DND-41 (cell line): ENCODE measurements at regions not wholly inside any gene's neighbourhood (a gene's known extent, or its start where the extent isn't known, plus 50 kb on each side); places are given as distances from the start of the nearest gene placed in this dataset.
A peak's percentile ranks its signal among the peaks of the same experiment; 100 is the strongest.
"Not testable (repeated sequence)": the region's sequence is repeated elsewhere in the genome, so short reads cannot be mapped to it uniquely, and the experiment has no call there.

Experiments used
- ATAC-seq: fragments of 200-7000 bp; cut with Tn5 transposase; 3 replicates; pipeline ENCODE4 v1.9.1; 2021; ENCODE audit warnings: low read depth; ENCODE audit not compliant: insufficient read depth
- DNase-seq: peaks from one replicate; pipeline ENCODE4 v3.0.0-alpha.2; 2020
- H2AFZ ChIP-seq: 2 replicates; pipeline ENCODE4 v1.6.0; 2012; ENCODE audit warnings: low read depth, low read length
- H3K27ac ChIP-seq: 2 replicates; pipeline ENCODE4 v1.5.1; 2012; ENCODE audit warnings: low read length, inconsistent platforms
- H3K27me3 ChIP-seq: fragments of 200-600 bp; sonication (generic); 2 replicates; pipeline ENCODE4 v1.6.0; 2012; ENCODE audit warnings: low read length, mild to moderate bottlenecking, inconsistent platforms; ENCODE audit not compliant: insufficient read depth, poor library complexity
- H3K36me3 ChIP-seq: 2 replicates; pipeline ENCODE4 v1.5.1; 2012; ENCODE audit warnings: low read length, inconsistent platforms; ENCODE audit not compliant: insufficient read depth
- H3K4me1 ChIP-seq: 2 replicates; pipeline ENCODE4 v1.5.1; 2012; ENCODE audit warnings: mild to moderate bottlenecking, low read length; ENCODE audit not compliant: insufficient read depth
- H3K4me2 ChIP-seq: 2 replicates; pipeline ENCODE4 v1.6.0; 2012; ENCODE audit warnings: mild to moderate bottlenecking, moderate library complexity, low read length, inconsistent platforms; ENCODE audit not compliant: insufficient read depth
- H3K4me3 ChIP-seq, 2 experiments: fragments of 200-600 bp in 1 of 2; shearing (Covaris generic) in 1 of 2; 2 replicates each; pipeline ENCODE4 v1.5.1; 2012 to 2016; ENCODE audit warnings: inconsistent platforms in 2 of 2, low read length in 2 of 2, mild to moderate bottlenecking in 2 of 2, low read depth in 1 of 2, moderate library complexity in 1 of 2
- H3K79me2 ChIP-seq: 2 replicates; pipeline ENCODE4 v1.6.0; 2012; ENCODE audit warnings: low read length, inconsistent platforms; ENCODE audit not compliant: insufficient read depth
- H3K9ac ChIP-seq: 2 replicates; pipeline ENCODE4 v1.6.0; 2012; ENCODE audit warnings: low read depth, mild to moderate bottlenecking, inconsistent platforms, low read length, moderate library complexity
- H3K9me3 ChIP-seq: 2 replicates; pipeline ENCODE4 v1.5.1; 2012; ENCODE audit warnings: low read length, moderate library complexity, mild to moderate bottlenecking, inconsistent platforms; ENCODE audit not compliant: insufficient read depth, severe bottlenecking
- H4K20me1 ChIP-seq: 2 replicates; pipeline ENCODE4 v1.6.0; 2012; ENCODE audit warnings: low read length; ENCODE audit not compliant: insufficient read depth
- CTCF ChIP-seq: IDR thresholded peaks from 2 replicates; pipeline ENCODE4 v1.5.1; 2012; ENCODE audit warnings: borderline replicate concordance, low read length, moderate library complexity, mild to moderate bottlenecking; ENCODE audit not compliant: poor library complexity, severe bottlenecking; ENCODE audit errors: extremely low read depth
- EZH2 ChIP-seq: IDR thresholded peaks from 3 replicates; pipeline ENCODE4 v1.6.1; 2012; ENCODE audit warnings: borderline replicate concordance, low read depth, mild to moderate bottlenecking, moderate library complexity, low read length, inconsistent platforms; ENCODE audit not compliant: severe bottlenecking

DNA sequence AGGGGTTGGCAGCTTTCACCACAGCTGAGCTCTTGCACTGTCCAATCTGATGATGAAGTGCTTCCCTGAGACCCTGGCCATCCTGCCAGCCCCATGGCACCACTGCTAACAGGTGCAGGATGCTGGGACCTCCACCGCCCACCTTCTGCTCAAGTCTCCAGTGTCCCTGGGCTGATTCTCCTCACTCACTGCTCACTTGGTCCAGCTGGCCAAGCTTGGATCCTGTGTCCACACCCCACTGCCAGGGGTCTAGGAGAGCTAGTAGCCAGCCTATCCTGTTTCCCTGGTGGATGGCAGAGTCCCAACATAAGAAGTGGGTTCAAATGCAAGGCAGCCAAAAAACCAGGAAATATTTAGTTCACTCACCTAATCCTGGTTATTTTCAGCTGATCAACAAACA is 217.2 kb upstream of the IRF2BP2 start:
- H3K36me3 ChIP-seq = no peaks in the 10 kb centered on the region
- H3K4me3 ChIP-seq = no peak overlapping the region
- TF ChIP-seq EZH2 (no peak), CTCF (no peak)
- no peaks in the 10 kb centered on the region for H4K20me1 ChIP-seq
- H3K27me3 ChIP-seq = no peaks in the 10 kb centered on the region
- no peak overlapping the region for H3K9ac ChIP-seq
- H3K79me2 ChIP-seq = no peaks in the 10 kb centered on the region
- no peak for DNase-seq
- no peak overlapping the region for H2AFZ ChIP-seq
- H3K4me2 ChIP-seq = no peak overlapping the region
- H3K27ac ChIP-seq = no peak overlapping the region
- peaks cover 8% of the 10 kb centered on the region for H3K4me1 ChIP-seq
- no peaks in the 10 kb centered on the region for H3K9me3 ChIP-seq
- no peak for ATAC-seq

- ATAC-seq (no peak), DNase-seq (no peak)
- Histone ChIP-seq H3K4me1 (peaks cover 8% of the 10 kb centered on the region), H3K4me2 (no peak overlapping the region), H3K27ac (no peak overlapping the region), H2AFZ (no peak overlapping the region), H3K9ac (no peak overlapping the region), H3K27me3 (no peaks in the 10 kb centered on the region), H3K36me3 (no peaks in the 10 kb centered on the region), H3K9me3 (no peaks in the 10 kb centered on the region), H3K79me2 (no peaks in the 10 kb centered on the region), H4K20me1 (no peaks in the 10 kb centered on the region), H3K4me3 (no peak overlapping the region)
- TF ChIP-seq EZH2 = no peak
- TF ChIP-seq CTCF = no peak
Observed at GRCh38 chr1:234826352-234826751, 216.4 kb upstream of the IRF2BP2 start.

- no peak overlapping the region for H3K9ac ChIP-seq
- H3K36me3 ChIP-seq = no peaks in the 10 kb centered on the region
- no peak overlapping the region for H3K4me2 ChIP-seq
- TF ChIP-seq EZH2 (no peak), CTCF (no peak)
- H3K27ac ChIP-seq = no peak overlapping the region; the same call in 1 of the 2 replicates
- H3K4me3 ChIP-seq = no peak overlapping the region
- H3K27me3 ChIP-seq = no peaks in the 10 kb centered on the region
- no peak overlapping the region for H2AFZ ChIP-seq
- DNase-seq (no peak), ATAC-seq (peak; percentile 56)
- no peaks in the 10 kb centered on the region for H3K9me3 ChIP-seq
- no peaks in the 10 kb centered on the region for H3K79me2 ChIP-seq
- peaks cover 8% of the 10 kb centered on the region for H3K4me1 ChIP-seq
- H4K20me1 ChIP-seq = no peaks in the 10 kb centered on the region
Observed at GRCh38 chr1:234825498-234826165, 215.7 kb upstream of the IRF2BP2 start.

DNA sequence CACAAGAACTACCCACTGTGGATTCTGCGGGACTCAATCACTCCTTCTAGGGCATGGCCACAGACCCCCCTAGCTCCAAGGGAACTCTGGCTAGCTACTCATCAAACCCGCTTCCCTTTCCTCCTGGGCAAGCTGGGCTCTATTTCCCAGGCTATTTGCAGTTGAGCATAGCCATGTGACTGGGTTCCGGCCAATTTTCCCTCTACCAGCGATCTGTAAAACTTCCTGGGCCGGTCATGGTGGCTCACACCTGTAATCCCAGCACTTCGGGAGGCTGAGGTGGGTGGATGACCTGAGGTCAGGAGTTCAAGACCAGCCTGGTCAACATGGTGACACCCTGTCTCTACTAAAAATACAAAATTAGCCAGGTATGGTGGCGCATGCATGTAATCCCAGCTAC is 214.9 kb upstream of the IRF2BP2 start:
- not testable (repeated sequence) for ATAC-seq, H3K4me3 ChIP-seq, DNase-seq, H3K27me3 ChIP-seq, H3K9me3 ChIP-seq, H3K4me2 ChIP-seq, H3K36me3 ChIP-seq, H2AFZ ChIP-seq, H3K4me1 ChIP-seq, H3K9ac ChIP-seq, H4K20me1 ChIP-seq, H3K79me2 ChIP-seq, H3K27ac ChIP-seq
